ENCODE measurements at regions not wholly inside any gene's neighbourhood (a gene's known extent, or its start where the extent isn't known, plus 50 kb on each side); places are given as distances from the start of the nearest gene placed in this dataset.

- no peak for TF ChIP-seq ZSCAN5A (CRISPR knock-in tag; IDR thresholded peaks at IDR 0.05; ENCODE audit: borderline replicate concordance)
- peak; percentile 92 for TF ChIP-seq MAFF (IDR thresholded peaks at IDR 0.05; ENCODE audit: low read depth, low read length)
- no peak for TF ChIP-seq NFKBIZ (CRISPR knock-in tag; IDR thresholded peaks at IDR 0.05)
- no peak for TF ChIP-seq ZNF75D (CRISPR knock-in tag; IDR thresholded peaks at IDR 0.05; ENCODE audit: borderline replicate concordance)
- TF ChIP-seq IRF9 (CRISPR knock-in tag; IDR thresholded peaks at IDR 0.05; ENCODE audit: borderline replicate concordance) = no peak
- TF ChIP-seq ZNF326 (CRISPR knock-in tag; IDR thresholded peaks at IDR 0.05; ENCODE audit: borderline replicate concordance) = no peak
- no peak for TF ChIP-seq ZNF335 (CRISPR knock-in tag; IDR thresholded peaks at IDR 0.05)
- no peak for TF ChIP-seq NFAT5 (CRISPR knock-in tag; IDR thresholded peaks at IDR 0.05)
- no peak for TF ChIP-seq ZNF850 (CRISPR knock-in tag; conservative IDR thresholded peaks at IDR 0.05)
- TF ChIP-seq IRX3 (CRISPR knock-in tag; IDR thresholded peaks at IDR 0.05; ENCODE audit: borderline replicate concordance, low read depth) = no peak
- TF ChIP-seq ZNF207 (IDR thresholded peaks at IDR 0.05; ENCODE audit: borderline replicate concordance) = no peak
- no peak for TF ChIP-seq PPARG (CRISPR knock-in tag; conservative IDR thresholded peaks at IDR 0.05)
- TF ChIP-seq ZNF567 (CRISPR knock-in tag; IDR thresholded peaks at IDR 0.05; ENCODE audit: borderline replicate concordance) = no peak
- TF ChIP-seq ZNF264 (CRISPR knock-in tag; IDR thresholded peaks at IDR 0.05) = no peak
- TF ChIP-seq ZNF382 (CRISPR knock-in tag; IDR thresholded peaks at IDR 0.05; ENCODE audit: borderline replicate concordance) = no peak
- TF ChIP-seq ARNTL (CRISPR knock-in tag; IDR thresholded peaks at IDR 0.05) = no peak
- no peak for TF ChIP-seq MAZ (IDR thresholded peaks at IDR 0.05; ENCODE audit: borderline replicate concordance, low read depth, low read length)
- TF ChIP-seq MAZ (CRISPR knock-in tag; IDR thresholded peaks at IDR 0.05; ENCODE audit: low read depth) = peak; percentile 58; the same call in 1 of the 2 replicates
- 0 out of 2 replicates have a peak, but pooled peaks have one; percentile 52 for TF ChIP-seq ZBTB34 (CRISPR knock-in tag; IDR thresholded peaks at IDR 0.05)
- 0 out of 2 replicates have a peak, but pooled peaks have one; percentile 60 for TF ChIP-seq KDM4B (CRISPR knock-in tag; IDR thresholded peaks at IDR 0.05)
- peak; percentile 33; the same call in 1 of the 2 replicates for TF ChIP-seq TBX3 (IDR thresholded peaks at IDR 0.05; ENCODE audit: borderline replicate concordance)
- no peak for TF ChIP-seq CHCHD3 (CRISPR knock-in tag; IDR thresholded peaks at IDR 0.05)
These were observed 110.5 kb downstream of the ANXA3 start (continued) for GRCh38 chr4:78661921-78662521.

Measured in HepG2 (cell line).